Activated CD8-positive, alpha-beta memory T cell treated with anti-CD3 and anti-CD28 coated beads, Interleukin-2, amount 50 U/mL, for 1 hour (primary cell): ENCODE measurements at regions not wholly inside any gene's neighbourhood (a gene's known extent, or its start where the extent isn't known, plus 50 kb on each side); places are given as distances from the start of the nearest gene placed in this dataset.

Source experiments
- DNase-seq: peaks from one replicate; pipeline ENCODE4 v3.0.0-alpha.2; 2020; ENCODE audit errors: extremely low read depth

DNA sequence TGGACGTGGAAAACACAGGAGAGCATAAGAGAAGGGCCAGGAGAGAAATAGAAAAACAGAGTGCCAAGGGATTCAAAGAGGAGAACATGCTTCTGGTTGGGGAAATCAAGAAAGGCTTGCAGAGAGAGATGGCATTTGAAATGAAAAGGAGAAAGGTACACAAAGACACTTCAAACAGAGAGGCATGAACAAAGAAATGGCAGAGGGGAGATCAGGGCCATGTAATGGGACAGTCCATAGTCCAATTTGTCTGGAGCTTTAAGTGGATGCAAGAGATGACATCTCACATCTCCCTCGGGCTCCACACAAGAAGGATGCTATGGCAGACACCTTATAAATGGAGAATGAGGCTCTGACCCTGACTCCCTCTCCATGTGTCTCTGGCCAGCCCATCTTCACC, 331.1 kb downstream of the MLLT3 start:
- DNase-seq, result no peak

DNA sequence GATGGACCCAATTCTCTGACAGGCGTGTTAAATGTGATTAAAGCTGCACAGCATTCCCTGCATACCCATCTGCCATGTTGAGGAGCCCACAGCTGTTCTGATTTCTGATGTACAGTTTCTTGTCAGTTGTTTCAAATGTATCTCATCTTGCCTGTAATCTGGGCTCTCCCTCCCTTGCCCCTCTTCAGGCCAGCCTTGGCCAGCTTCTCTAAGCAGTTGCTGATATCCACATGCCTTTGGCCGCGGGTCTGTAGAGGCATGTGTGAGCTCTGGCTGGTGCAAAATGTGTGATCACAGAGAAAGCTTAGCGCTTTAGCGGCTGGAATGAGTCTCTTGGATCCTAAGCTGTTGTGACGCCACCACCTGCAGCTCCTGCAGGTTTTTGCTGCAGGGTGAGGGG, 332.0 kb downstream of the MLLT3 start:
- DNase-seq, result no peak

DNA sequence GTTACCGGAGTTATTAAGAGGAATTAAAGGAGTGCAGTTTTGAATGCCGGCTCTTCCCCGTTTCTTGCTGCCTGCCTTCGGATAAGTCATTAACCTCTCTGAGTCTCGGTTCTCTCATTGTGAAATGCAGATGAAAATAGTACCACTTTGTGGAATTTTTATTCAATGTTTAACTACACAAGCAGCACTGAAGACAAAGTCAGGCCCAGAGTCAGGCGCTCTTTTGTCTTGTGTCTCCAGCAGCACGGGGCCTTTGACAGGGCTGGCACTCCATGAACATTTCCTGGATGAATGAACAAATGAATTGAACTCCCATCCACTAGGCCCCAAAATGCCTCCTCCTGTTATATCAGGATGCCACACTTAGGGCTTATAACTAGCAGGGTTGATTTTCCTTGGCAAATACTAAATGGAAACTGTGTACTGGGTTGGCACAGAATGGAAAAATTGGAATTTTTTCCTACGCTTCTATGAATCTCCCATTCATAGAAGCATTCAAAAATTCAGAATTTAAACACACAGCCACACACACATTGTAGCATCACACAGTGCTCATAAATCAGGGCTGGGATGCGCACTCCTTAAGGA, 332.8 kb downstream of the MLLT3 start:
- no peak for DNase-seq

DNA sequence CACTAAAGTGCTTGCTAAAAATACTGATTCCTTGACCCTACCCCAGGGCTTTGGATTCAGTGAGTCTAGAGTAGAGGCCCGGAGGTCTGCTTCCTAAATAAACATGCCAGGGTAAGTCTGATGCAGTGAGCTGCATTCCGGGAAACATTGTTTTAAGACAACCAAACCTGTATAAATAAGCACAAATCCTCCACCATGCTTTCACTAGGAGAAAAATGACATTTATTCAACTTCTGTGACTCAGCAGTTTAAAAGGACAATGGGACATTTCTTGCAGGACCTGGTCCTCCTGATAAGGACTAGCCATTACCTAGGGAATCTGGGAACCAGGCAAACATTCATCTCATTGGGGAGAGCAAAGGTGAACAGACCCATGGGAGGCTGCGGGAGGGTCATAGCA, 335.3 kb downstream of the MLLT3 start:
- no peak for DNase-seq

DNA sequence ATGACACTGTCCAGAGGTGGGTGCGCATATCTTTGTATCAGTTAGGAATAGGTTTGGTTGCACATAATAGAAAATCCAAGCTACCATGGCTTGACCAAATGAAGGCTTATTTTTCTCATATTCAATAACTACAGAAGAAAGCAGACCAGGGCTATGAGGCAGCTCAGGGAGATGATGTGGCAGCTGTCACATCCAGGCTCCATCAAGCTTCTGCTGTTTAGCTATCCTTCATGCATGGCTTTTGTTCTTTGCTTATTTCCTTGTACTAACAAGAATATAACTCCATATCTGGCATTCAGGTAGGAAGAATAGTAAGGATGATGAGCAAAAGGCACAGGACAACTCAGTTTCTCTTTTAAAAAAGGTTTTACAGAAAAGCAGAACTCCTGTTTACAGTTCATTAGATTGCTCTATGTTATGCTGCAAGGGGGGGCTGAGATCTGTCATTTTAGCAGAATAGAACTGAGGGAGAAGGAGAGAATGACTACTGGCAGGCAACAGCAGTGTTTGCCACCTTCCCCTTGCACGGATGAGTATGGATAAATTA, 336.1 kb downstream of the MLLT3 start:
- DNase-seq, result no peak

DNA sequence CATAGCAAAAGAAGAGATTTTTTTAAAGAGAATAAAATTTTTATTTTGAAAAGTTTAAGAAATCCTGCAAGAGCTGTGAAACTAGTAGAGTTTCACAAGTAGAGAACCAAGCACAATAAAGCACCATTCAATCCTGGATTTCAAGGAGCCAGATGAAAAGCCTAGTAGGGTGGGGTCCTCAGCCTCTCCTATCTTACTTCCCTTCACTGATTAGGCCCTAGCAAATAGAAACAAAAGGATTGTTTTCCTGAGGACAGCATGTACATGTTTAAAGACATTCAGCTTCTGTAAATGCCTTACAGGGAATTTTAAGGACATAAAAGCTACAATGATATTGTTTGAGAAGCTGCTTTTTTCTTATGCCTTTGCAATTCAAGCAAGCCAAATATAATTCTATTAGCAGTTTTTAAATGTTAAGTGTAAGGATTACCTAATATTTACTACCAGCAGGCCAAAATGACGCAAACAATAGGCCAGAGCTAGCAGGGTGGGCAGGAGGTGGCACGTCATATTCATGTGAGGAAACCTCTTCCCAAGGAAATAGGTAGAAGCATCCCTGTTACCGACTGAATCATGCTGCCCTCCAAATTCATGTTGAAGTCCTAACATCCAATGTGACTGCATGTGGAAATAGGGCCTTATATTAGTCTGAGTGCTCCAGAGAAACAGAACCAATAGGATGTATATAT, 337.6 kb downstream of the MLLT3 start:
- DNase-seq, result no peak

DNA sequence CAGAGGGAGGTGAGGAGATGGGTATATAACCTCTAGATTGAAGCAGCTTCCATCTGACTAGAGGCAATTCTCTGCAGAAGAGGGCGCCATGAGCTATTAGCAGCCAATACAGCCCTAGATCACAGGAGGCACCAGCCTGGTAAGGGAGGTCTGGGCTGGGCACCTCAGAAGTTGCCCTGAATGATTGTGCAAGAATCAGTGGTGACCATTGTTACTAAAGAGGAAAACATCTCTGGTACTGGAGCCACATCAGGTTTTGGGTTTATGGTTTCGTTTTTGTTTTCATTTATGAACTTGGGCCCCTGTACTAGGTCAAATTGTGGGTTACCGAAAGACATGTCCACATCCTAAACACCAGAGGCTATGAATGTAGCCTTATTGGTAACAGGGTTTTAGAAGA, 342.0 kb downstream of the MLLT3 start:
- no peak for DNase-seq

DNA sequence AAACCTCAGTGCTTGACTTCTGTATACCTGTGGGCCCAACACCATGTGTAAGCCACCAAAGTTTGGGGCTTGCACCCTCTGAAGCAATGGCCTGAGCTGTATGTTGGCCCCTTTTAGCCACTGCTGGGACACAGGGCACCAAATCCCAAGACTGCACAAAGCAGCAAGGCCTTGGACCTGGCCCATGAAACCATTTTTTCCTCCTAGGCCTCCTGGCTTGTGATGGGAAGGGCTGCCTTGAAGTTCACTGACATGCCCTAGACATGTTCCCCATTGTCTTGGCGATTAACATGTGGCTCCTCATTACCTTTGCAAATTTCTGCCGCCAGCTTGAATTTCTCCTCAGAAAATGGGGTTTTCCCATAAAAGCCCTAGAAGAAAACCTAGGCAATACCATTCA, 345.5 kb downstream of the MLLT3 start:
- no peak for DNase-seq

DNA sequence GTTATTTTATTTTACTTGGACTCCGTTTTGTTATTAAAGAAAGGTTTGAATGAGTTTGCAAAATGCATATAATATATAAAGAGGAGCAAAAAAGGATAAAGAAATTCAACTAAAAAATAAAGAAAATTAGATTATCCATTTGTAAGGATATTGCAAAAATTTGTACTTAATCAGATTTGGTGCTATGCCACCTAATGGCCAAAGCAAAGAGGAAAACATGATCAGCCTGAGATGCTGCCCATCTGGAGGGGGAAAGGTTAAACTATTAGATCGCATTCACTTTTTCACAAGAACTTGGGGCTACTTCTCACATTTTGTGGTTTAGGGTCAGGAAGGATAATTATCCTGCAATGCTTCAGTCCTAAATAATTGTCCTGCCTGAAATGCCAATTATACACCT, 350.6 kb downstream of the MLLT3 start:
- no peak for DNase-seq

DNA sequence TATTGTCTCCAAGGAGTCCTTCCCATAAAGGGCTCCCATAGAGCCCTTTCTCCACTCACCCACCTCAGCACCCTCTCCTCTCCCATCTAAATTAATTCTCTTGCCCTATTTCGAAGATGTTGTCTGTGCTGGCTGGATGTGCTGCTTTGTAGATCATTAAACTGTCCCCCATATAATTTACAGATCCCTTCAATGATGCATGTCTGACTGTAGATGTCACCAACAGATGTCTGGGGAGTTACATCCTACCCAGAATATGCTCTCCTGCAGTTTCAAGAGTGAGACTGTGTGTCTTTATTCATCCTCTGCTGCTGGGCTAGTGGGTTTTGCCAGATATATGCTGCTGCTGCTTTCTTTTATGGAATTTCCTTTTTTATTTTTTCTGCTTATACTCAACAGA, 351.2 kb downstream of the MLLT3 start:
- no peak for DNase-seq

DNA sequence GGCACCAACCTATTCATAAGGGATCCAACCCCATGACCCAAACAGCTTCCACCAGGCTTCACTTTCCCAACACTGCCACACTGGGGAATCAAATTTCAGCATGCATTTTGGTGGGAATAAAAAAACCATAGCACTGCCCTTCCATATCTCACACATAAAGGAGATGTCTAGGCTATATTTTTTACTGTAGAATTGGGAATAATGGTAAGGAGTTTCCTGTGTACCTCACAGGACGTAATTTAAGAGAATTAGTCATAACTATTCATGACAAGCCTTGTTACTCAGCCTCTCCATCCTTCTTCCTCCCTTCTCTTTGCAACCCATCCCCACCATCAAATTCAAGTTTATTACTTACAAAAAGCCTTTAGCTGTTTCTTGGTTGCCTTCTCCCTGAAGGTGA, 352.1 kb downstream of the MLLT3 start:
- DNase-seq, result no peak

DNA sequence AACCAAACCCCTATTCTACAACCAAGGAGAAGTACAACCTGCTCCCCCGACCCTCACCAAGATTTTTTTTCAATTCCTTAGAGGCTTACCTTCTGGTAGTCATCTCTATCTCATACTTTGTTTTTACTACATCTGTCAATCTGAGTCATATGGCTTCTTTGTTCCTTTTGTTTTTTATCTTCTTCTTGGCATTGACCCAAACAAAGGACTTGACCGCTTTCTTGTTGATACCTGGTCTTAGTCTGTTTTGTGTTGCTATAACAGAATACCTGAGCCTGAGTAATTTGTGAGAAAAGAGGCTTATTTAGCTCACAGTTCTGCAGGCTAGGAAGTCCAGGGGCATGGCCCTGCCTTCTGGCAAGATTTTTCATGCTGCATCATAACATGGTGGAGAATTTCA, 352.7 kb downstream of the MLLT3 start:
- no peak for DNase-seq

DNA sequence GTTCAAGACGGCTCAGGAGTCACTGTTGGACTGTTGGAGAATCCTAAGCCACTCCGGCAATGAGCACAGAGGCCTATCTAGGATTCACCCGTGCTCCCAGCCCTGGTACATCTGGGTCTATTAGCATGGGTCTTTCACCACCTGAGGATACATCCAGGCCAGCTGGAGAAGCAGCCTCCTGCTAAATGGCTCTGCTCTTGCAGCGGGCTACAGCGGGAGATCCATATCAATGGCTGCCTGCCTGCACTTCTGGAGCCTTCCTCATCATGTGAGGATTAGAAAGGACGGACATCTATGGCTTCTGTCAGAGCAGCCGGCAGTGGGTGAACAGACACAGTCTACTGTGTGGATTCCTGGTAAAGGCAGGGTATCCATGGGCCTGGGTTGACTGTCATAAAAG, 357.4 kb downstream of the MLLT3 start:
- no peak for DNase-seq

DNA sequence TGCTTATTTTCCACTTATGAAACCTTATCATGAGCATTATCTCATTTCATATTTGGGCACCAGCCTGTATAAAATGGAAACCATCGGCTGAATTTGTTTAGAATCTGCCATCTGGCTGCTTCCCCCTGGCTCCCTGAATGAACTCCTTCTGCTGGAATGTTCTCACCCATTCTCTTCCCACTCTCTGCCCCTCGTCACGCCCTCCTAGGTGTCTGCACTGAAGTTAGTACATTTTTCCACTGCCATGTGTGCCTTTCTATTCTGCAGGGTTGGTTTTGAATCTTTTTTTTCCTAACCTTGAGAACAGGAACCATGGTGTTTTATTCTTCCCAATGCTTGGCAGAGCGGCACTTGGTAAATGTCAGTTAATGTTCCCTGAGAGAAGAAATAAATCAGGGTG, 359.7 kb downstream of the MLLT3 start:
- DNase-seq, result no peak

DNA sequence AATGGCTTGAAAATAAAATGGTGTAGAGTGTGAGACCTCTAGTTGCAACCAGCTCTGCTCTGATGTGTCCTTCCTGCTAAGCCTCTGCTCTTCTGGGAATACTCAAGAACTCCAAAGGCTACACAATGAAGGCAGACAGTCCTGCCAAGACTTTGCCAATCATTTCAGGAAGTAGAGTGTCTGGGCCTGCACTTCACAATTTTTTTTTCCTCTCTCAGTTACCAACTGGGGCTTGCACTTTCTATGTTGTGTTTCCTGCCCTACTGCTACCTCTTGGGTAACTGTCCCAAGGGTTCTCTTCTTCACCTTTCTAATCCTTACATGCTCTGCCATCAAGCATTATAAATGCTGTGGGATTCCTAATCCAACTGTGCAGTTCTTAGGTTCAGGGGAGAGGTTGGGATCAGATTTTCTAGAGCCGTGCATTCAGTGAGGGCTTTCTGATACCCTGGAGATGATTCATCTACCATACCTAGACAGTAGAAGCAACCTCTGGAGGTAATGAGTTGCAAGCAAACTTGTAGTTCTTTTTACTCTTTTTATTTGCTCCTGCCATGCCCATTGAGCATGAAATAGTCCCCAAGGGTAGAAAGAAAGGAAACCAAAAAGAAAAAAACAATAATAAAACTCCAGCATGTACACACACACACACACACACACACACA, 365.9 kb downstream of the MLLT3 start:
- DNase-seq, result no peak

DNA sequence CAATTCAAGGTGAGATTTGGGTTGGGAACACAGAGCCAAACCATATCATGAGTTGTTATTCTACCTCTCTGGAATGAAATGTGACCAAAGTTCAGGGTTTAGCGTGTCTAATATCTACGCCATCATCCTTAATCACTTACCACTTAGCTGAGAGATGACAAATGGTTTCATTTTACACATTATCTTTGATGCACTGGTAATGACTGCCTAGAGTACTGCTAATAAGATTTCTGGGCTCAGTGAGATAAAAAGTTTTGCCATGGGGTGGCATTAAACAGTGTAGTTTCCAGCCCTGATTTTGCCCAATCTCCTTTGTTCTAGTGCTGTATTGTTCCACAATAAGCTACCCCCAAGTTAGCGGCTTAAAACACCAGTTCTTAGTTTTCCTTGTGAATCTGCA, 367.2 kb downstream of the MLLT3 start:
- no peak for DNase-seq

DNA sequence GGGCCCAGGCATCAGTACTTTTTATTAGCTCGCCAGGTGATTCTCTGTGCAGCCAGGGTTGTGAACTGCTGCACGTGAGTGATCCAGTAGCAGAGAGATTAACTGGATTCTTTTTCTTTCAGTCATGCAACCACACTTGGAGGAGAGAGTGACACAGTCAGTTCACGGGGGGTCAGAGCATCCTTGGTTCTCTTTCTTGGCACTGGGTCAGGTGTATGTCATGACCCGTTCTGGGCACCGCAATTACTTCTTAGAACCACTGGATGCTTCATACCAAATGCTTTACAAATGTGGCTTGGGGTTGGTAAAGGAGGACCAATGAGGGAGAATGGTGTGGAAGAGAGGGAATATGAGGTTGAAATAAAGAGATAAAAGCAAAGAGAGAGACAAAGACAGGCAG, 368.7 kb downstream of the MLLT3 start:
- DNase-seq, result no peak

DNA sequence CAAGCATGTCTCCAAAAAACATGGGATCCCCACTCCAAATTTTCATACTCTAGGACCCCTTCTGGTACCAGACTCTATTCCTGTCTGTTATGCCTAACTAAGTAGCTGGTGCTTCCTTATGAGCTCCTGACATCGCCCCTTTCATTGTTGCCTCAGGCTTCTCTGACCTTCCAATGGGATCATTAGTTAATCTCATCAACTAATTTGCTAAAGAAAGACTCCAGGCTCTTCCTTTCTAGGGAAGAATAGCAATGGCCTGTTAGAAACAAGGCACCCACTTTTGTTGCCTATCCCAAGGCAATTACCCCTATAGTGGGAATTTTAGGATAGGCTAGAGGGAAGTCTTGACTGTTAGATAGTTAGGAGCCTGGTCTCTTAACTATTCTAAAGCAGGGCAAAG, 369.5 kb downstream of the MLLT3 start:
- DNase-seq, result no peak

DNA sequence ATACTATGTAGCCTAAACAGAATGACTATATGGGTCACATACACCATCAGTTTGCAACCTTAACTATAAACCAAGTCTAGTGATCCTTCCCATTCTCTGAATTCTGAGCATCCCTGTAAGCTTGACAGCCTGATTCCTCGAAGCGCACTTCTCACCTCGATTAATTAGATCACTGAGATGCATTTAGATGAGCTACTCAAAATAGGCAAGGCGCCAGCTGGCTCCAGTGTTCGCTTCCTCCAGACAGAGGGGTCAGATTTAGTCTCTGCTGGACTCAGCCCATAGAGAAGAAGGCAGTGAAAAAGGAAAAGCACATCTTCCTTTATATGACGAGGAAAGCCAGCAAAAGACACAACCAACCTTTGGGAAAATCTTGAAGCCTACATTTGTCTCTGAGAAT, 371.5 kb downstream of the MLLT3 start:
- DNase-seq, result no peak

DNA sequence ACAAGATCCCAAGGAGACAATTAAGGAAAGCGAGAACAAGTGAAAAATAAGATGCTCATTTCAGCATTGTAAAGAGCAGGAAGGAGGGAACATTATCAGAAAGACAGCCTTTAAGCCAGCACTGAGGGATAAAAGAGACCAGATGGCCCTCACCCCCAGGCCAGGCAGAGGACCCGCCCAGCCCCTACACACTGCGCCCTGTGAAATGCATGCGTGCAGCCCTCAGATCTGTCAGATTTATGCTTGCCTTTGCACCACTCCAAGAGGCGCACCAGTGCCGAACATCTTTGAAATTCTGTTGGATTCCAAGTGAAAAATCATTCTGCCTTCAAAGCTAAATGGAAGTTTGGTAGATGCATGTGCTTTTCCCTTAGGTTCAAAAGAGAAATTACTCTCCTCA, 378.0 kb downstream of the MLLT3 start:
- DNase-seq, result no peak

DNA sequence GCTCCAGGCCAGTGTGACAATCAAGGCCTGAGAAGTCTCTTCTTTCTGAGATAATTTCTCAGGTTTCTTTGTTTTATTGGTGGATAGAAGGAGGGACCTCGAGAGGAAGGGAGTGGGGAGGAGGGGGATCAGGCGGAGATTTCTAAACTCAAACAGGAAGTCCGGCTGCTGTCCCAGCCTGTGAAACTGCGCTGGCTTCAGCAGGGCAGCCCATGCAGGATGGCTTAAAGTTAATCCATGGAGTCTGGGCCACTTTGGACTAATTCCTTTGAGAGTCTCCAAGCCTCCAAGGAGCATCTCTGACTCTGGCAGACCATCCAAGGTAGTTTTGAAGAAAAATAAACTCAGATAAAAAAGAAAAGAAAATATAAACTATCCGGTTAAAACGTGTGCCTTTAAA, 378.5 kb downstream of the MLLT3 start:
- no peak for DNase-seq

DNA sequence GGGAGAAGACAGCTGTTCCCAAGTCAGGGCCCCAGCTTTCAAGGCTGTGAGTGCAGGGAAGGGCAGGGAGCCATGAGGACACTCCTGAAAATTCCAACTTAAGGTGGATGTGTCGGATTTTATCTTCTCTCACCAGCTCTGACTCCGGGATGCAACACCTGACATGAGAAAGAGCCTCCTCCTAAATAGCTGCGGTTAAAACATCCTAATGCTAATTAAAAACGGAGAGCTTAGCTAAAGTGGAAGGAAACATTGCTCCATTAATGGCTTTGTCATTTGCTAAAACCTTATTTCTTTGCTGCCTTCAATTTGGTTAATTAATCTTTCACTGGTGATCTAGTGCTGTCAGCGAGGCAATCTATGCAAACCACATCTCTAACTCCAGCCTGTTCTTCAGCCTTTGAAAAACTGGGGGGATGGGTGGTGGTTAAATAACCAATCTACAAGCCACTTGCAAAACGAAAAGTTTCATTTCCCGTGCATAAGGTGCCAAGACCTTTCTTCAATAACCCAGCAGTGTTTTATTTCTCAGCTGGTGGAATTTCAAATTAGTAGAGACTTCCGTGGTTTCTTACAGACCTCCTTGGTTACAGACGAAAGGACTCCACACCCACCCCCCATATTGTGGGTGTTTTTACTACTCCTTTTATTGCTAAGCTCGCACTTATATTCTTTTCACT, 379.6 kb downstream of the MLLT3 start:
- no peak for DNase-seq

DNA sequence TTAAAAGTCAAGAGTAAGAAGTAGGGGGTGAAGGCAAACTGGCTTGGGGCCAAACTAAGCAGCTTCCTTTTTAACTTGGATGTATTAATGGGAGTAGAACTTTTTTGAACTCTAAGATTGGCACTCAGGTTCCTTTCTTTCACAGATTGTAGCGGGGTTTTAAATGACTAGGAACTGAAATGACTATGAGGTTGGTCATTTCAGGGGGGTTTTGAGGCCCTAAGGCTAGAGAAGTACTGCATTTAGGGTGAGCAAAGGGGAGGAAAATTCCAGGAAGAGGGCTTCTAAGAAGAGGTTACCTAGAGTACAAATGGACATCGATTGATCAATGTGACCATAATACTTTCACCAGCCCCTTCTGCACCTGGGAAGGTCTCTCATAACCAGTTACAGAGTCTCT, 381.8 kb downstream of the MLLT3 start:
- DNase-seq, result no peak
